ENCODE measurements at regions not wholly inside any gene's neighbourhood (a gene's known extent, or its start where the extent isn't known, plus 50 kb on each side); places are given as distances from the start of the nearest gene placed in this dataset.

DNA sequence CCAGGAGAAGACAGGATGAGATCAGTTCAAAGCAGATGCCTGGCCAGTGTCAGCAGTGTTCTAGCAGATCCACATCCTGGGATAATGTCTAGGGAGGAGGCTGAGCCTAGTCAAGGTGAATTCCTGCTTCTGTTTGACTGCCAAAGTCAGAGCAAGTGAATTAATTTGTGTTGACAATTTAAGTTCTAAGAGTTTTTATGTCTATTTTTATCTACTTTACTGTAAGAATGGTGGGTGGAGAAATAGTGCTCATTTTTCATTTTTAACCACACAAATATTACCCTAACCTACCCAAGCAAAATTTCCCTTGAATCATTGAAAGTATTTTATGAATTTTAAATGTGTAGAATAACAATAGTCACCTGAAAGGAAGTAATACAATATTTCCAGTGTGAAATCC, 207.6 kb upstream of the SLC10A2 start:
- no peak for DNase-seq

DNA sequence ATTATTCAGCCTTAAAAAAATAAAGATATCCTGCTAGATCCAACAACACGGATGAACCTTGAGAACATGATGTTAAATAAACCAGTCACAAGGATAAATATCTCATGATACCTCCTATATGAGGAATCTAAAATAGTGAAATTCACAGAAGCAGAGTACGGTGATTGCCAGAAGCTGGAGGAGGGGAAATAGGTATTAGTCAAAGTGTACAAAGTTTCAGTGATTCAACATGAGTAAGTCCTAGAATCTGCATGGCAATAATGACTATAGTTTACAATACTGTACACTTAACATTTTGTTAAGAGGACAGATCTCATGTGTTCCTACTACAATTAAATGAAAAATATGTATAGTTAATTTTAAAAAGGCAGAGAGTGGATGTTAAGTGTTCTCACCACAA, 206.6 kb upstream of the SLC10A2 start:
- no peak for DNase-seq

DNA sequence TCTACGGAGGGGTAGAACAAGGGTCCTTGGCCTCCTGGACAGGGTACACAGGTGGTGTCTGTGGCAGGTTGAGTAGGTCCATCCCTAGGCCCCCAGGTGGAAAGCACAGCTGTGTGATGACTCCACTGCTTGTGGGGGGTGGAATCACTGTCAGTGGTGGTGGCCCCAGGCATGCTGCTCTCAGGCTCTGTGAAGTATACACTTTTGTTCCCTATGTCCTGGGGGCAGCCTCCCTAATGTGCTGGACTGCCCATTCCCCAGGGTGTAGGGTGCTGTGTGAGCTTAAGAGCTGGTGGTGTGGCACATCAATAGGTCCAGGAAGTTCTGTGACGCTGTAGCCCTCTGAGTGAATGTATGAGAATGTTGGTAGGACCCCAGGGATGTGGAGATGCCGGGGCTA, 197.2 kb upstream of the SLC10A2 start:
- DNase-seq: no peak

DNA sequence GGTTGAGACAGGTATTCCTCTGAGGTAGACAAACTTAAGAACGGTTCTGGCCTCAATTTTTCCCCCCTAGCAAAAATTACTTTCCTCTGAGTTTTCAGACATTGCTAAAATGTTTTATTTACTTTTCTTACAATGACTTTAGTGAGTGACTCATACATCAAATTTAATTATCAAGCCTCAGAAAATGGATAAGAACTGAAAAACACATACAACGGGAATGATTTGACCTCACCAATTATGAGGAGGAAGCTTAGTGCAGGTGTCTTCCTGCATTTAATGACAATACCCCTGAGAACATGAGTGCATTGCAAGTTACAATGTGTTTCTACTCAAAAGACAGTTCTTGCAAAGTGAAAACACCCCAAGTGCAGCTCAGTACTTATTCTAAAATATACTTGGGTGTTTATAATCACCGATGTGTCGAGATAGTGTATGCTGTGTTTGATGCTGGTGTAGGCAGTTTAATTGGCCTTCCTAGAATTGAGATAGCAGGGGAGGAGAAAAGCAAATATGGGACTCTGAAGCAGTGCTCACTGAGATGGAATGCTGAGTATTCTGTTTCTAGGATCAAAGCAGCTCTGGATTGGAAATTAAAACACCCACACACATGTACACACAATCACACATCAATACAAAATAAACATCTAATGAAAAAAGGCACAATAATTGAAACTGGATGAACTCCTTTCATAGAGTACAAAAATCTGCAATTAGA, 189.5 kb upstream of the SLC10A2 start:
- no peak for DNase-seq

DNA sequence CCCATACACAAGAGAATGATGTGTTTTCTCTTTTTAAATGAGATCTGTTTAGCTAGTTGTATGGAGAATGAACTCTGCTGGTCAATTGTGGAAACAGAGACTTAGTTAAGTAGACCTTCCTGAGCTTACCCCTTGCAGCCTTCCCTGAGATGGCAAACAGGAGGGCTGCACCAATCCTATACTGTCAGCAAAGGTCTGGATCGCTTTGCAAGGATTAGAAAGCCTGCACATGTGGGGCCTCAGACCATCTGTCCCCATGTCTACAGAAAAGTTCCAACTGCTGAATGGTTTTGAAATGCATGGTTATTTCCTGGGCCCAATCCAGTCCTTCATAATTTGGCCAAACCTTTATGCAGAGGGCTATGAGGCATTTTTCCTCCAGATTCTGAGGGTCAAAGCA, 183.9 kb upstream of the SLC10A2 start:
- no peak for DNase-seq

DNA sequence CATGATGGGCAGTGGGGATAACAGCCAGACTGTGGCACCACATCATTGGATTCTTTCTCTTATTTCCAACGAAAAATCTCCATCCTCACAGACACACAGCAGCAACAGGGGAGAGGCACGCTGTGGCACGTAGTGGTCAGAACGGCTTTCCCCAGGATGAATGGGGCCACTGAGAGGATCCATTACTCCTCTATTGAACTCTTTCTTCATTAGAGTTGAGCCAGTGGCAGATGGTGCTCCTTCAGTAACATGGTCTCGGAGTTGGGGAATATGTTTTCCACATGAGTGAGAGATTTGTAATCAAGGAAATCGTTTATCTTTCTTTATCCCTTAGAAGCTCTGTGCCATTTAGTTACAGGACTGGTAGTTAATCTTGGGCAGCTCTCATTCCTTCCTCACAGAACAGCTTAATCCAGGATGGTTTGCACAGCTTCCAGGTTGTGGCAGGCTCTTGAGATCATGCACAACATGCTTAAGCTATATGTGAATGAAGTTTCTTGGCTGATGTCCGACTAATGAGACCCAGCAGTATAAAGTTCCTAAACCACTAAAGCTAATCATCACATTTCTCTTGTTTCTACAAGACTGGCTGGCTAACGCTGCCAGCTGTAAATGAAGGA, 180.5 kb upstream of the SLC10A2 start:
- DNase-seq: no peak

DNA sequence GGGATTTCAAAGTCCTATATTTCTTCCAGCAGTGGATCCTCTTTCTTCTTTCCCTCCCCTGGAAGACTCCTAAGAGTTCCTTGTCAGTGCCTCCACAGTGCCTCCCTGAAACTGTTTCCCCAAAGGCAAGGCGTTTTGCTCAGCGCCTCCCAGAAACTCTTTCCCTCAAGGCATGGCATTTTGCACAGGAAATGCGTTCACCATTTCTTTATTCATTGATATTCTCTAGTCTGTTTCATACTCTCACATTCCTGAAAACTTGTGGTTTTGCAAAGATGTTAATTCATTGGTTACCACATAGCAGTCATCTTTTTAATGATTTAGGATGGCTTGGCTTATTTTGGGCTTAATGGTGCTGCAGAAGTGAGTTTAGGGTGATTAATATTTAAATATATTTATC, 177.3 kb upstream of the SLC10A2 start:
- DNase-seq: no peak

DNA sequence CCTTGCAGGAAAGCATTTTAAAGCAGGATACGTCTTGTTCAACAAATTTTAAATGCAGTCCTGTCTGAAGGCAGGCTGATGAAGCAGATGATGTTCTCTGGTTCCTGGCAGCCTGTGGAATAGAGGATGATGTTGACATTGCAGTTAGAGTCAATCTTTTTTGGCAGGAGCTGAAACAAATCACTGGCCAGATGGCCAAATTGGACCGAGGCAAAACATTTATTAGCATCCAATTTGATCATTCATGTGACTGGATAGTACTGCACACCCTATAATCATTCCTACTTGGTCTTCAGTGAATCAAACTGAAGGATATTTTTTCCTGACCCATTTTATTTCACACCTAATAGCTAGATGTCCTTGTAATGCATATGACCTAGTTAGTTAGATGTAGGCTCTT, 172.2 kb upstream of the SLC10A2 start:
- DNase-seq: no peak

DNA sequence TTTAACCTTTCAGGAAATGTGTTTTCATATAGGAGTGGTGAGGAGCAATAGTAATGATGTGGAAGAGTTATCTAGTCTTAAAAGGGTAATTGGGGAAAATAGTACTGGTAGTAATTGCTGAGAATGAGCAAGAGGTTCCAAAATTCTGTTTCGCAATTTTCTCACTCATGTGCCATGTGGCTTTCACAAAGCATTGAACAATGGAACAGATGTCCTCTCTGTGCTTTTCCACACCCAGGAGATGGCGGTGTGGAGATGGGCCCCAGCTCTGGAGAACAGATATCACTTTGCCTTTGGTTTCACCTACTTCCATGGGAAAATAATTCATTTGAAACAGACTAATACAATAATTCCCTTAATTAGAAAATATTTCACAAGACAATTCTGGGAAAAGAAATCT, 170.0 kb upstream of the SLC10A2 start:
- DNase-seq: no peak

DNA sequence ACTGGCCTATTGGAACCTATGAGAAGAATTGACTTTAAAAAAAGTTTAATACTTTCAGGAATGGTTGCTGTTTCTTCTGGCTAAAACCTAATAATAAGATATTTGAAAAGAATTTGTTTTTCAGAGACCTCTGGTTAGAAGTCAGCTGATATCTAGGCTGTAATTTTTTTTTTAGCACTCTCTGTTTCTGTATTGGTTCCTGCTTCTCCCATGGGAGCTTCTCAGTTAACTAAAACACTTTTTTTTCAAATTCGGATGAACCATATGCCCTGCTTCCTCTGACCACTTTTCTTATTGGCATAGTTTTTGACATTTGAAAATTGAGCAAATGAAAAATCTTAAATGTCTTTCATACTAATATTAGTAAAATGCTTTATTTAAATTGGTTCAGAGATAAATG, 163.5 kb upstream of the SLC10A2 start:
- DNase-seq: no peak

DNA sequence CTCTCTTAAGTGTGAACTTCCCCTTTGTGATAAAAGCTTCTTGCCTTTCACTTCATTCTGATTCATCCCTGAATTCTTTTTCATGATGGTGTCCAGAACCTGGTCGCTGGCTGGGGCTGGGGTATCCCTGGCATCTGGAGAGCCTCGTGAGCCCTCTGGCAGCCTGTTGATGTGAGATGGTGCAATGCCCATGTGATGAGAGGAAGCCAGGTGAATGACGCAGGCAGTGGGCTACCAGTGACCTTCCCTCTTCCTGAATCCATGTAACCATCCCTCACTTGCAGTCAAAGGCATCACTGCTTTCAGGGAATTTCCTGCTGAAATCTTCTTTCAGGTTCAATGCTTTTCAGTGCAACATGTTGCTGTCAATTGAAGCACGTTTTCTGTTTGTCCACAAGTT, 158.6 kb upstream of the SLC10A2 start:
- DNase-seq: no peak

DNA sequence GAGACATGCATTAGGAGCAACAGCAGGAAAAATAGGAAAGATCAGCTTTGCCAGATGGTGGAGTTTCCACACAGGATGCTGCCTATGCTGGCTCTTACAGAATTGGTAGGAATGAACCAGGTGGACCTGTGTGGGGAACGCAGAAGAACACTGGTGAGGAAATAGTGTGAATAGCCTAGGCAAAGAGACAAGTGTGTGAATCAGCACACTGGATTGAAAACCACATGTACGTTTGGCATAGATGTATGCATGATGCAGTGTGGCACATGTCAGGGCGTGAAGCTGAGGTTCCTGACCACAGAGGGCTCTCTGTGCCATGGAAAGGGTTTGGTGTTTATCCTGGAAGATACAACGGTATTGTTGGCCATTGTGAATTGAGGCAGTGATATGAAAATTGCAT, 156.5 kb upstream of the SLC10A2 start:
- no peak for DNase-seq

DNA sequence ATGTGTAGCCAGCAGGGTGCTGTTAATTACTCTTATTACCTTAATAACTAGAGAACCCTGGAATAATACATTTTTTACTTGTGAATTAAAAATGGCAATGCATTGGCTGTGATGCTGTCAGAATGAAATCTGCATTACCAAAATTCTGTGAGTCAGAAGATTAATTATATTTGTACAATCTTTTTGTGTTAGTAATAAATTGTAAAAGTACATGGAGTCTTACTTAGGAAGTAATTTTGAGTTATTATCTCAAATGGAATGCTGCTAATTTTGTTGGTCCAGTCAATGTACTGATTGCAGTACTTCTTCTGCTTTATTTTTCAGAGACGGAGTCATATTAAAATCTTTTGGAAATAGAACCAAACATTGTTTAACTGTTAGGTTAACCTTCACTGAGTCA, 152.0 kb upstream of the SLC10A2 start:
- no peak for DNase-seq

DNA sequence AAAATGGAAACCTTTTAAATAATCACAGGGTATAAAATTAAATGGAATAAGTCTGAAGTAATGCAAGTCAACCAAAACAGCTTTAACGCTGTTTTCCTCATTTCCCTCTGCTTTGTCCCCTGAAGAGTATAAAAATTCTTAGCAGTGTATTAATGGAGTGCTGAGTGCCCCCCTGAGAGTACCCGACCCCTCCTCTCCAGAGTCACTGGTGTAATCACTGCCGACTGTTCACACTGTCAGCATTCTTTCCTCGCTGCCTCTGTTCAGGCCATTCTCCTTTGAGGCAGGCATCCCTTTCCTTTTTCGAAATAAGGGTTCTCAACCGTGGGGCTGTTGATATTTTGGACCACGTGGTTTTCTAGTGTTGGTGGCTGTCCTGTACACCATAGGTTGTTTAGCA, 146.9 kb upstream of the SLC10A2 start:
- no peak for DNase-seq

DNA sequence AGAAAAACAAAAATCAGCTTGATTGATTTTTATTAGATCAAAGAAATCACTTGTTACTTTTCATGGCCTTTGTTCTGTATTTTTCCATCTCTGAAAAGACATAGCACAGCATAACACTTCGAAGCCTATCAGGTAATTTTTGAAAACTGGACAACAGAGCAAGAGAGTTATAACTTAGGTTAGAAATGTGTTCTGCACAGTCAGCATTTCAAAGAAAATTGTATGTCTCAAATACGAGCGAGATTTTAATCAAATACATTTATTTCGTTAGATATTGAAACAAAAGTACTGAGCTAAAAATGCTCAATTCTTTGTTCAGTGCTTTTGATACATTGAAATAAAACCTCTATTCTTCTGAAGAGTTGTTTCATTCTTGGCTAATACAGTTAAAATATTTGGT, 144.1 kb upstream of the SLC10A2 start:
- DNase-seq: no peak

DNA sequence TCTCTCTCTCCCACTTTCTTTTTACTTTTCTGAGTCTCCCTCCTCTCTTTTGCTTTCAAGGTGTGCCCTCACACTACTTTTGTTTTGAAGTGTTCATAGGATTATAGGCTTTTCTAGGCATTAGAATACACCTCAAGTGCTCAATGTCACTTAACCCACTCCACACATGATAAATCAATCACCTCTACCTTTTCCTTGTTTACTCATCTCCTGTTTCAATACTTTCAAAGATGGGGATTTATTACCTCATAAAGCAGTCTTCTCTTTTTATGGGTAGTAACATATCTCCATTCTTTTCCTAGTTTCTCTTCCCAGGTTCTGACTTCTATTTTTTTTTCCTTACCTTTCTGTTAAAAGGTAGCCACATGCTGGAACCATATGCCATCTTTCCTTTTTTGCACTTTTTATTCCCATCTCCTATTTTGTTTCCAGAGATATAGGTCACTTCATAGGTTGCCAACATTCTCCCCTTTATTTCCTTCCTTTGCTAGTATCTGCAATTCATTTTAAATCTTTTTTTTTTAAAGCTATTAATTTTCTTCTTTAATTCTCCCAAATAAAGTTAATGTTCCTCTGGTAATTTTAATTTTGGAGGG, 137.6 kb upstream of the SLC10A2 start:
- no peak for DNase-seq

DNA sequence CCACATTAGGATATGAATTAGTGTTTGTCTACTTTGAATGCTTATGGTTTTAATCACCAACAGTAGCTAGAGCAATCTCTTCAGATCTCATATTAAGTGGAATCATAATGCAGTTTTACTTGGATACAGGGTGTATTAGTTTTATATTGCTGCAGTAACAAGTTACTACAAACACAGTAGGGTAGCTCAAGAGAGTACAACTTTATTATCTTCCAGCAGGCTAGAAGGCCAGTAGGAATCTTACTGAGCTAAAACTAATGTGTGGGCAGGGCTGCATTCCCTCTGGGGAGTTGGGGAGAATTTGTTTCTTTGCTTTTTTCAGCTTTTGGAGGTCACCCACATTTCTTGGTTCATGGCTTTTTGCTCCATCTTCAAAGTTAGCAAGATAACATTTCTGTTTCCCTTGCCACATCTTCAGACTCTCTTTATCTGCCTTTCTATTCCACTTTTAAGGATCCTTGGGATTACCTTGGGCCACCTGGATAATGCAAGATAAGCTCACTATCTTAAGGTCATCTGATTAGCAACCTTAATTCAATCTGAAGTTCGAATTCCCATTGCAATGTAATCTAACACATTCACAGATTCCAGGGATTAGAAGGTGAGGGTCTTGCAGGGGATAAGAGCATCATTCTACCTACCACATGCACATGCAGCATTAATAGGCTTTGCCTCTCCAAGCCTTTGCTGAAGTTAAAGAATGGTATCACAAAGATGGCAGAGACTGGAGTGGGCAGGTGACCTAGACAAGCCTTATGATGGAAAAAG, 134.1 kb upstream of the SLC10A2 start:
- no peak for DNase-seq

DNA sequence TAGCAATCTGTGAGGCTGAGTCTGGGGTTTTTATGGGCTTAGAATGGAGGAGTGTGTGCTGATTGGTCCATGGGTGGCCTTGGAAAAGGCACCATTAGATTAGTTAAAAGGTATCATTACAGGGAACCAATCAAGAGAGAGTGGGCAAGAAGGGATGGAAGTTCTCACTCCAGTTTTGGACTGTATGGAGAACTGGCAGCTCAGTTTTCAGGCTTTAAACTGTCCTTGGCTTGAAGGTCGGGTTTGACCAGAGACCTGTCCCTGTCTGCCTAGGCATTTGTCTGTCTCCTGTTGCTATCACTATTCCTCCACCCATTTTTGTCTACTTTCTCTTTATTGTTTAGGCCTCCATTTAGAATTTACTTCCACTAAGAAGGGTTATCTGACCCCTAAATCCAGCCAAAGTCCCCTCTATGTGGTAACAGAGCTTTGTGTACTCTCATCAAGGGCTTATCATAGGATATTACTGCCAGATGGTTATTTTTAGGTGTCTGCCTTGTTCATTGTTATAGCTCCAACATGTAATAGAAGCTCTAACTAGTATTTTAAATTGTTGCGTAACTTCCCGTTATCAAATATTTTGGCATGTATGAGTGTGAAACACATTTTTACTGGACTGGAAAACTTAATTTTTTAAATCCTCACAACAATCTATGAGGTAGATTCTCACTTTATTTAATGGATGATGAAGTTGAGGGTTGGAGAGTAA, 133.3 kb upstream of the SLC10A2 start:
- no peak for DNase-seq

DNA sequence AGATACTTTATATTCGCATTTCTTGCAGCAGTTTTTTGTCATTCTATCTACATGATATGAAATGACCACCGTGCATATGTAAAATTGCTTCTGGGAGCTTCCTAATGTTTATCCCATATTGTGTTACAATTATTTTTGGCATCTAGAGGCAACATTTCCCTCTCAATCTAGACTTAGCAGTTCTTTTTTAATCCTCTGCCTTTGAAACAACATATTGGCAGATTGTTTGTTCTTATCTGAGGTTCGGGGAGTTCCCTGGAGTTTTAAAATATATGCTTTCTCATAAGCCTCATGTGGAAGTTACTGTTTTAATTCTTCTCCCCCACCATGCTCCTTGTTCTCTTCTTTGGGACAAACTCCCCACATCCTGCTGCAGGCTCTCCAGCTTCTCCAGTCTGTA, 130.1 kb upstream of the SLC10A2 start:
- DNase-seq: no peak

DNA sequence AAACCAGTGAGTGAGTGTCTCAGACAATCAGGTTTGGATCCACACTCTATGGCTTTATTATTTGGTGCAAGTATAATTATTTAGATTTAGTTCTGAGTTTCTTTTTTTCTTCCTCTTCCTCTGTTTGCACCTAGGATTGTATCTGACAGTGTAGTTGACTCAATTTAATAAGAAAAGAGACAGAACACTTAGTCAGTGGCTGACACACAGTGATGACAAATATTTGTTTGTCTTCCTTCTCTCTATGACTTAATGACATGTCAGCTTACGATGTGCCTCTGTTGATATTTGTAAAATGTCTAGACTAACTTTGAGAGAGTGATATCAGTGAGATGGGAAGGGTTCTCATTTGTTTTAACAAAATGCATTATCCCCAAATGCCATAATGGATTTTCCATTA, 129.5 kb upstream of the SLC10A2 start:
- no peak for DNase-seq

DNA sequence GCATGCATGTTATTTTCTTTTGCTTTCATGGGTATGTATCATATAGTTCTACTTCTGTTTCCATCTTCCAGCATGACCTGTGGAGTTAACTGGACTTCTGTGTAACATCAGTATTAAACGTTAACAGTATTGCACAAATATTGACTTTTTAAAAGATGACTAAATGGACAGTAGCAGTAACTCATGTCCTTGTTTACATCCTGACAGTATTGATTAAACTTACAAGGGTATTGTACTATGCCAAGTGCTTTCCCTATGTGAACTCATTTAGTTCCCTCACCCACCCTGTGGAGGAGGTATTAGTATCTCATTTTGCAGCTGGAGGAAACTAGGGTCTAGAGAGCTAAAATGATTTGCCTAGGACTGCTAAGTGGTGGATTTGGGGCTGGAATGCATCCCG, 128.7 kb upstream of the SLC10A2 start:
- DNase-seq: no peak

DNA sequence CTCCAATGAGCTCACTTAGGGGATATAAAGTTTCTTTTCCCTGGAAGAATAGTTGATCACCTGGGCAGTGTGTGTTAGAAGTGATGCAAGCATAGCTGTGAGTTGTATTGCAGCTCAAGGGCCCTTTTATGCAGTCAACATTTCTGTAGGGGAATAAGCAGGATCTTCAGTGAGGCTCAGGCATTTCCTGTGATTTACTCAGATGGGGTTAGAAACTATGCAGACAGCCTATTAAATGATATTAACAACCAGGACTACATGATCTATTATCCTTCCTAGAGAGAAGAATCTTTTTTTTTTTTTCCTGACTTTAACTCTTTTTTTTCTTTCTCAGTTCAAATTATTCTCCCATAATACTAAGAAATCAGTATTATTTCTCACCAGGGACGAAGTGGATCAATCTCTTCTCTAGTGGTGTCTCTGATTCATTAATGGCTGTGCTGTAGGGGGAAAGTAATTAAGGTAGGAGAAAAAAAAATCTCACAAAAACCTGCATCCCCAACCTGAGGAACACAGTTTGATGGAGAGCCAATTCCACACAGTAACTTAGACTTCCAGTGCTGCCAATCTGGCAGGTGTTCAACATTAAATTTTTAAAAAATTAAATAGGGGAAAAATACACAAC, 126.4 kb upstream of the SLC10A2 start:
- no peak for DNase-seq

DNA sequence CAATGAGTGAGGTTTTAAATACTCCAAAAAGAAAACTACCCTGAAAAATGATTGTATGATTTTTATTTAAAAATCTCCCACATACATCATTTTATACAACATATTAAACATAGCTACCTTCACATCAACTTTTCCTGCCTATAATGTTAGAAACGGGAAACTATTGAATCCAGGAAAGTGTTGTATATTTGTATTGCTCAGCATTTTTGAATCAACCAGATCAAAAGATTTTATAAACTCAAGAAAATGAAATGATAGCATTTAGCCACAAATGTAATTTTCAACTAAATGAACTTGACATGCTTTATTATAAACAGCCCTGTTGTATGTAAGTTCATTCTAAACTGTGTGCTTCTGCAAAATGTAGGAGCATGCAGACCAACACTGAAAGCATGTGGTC, 124.6 kb upstream of the SLC10A2 start:
- no peak for DNase-seq
